GM19455 (cell line): ENCODE measurements at regions not wholly inside any gene's neighbourhood (a gene's known extent, or its start where the extent isn't known, plus 50 kb on each side); places are given as distances from the start of the nearest gene placed in this dataset.

Experiments
- ATAC-seq: cut with Tn5 transposase; IDR thresholded peaks from one replicate; pipeline ENCODE4 v1.9.1; 2021; ENCODE audit not compliant: unreplicated experiment

GRCh38 chr17:79404136-79404911 is 206.5 kb downstream of the RBFOX3 start:
- ATAC-seq: no peak

DNA sequence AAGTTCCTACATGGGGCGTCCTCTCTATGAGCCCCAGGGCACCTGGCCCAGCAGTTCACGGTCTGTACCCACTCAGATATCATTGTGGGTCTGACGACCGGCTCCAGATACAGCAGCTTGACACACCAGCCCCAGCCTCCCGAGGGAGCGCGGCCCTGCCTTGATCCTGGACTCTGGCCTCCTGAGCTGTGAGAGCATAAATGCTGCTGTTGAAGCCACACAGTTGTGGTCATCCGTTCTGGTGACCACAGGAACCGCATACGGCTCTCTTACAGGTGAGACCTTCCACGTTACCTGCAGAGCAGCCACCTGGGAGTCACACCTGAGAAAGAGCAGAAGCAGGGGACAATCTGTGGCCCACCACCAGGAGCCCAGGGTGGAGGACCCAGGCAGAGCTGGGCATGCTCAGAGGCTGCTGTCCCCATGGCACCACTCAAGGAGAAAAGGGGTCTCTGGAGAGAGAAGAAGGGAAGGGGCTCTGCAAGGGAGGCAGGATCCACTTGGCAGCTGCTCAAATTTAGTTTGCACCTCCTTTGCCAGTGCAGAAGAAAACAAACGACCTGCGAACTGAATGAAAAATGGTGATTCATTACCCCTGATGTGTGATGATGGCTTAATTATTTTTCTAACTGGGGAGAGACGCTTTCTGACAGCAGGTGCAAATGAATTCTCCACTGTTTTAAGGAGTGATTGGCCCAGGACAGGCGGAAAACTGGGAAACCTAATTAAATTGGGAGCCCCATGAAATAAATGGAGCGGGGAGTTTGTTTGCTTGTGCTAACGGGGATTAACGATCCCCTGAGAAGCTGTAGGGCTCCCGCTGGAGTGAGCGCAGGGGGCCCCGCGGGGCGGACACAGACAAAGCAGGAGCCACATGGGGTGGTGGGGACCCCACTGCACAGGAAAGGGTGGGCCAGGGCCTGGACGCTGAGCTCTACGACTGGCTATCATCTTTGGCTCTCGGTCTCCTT is 208.9 kb downstream of the RBFOX3 start:
- no peak for ATAC-seq

GRCh38 chr17:79400989-79401703 is 209.7 kb downstream of the RBFOX3 start:
- ATAC-seq: no peak

- no peak for ATAC-seq
Observed at GRCh38 chr17:79399610-79400144, 211.2 kb downstream of the RBFOX3 start.

DNA sequence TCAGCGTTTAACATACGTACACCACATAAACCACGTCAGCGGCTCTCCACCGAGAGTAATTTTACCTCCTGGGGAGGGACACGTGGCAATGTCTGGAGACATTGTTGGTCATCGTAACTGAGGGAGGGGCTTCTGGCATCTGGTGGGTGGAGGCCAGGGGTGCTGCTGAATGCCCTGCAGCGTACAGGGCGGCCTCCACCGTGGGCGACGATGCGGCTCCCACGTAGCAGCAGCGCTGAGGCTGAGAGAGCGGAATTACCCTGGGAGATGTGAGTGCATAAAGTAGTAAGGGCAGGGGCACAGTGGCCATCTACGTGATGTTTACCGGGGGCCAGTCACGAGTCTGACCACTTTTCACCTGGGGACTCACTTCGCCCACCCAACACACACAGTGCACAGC is 212.4 kb downstream of the RBFOX3 start:
- no peak for ATAC-seq

- no peak for ATAC-seq
Observed at GRCh38 chr17:79396696-79397095, 214.2 kb downstream of the RBFOX3 start.

- ATAC-seq: no peak
Observed at GRCh38 chr17:79395545-79395944, 215.3 kb downstream of the RBFOX3 start.

GRCh38 chr17:79395066-79395465 is 215.8 kb downstream of the RBFOX3 start:
- no peak for ATAC-seq

- no peak for ATAC-seq
Observed at GRCh38 chr17:79393358-79394052, 217.3 kb downstream of the RBFOX3 start.

- no peak for ATAC-seq
Observed at GRCh38 chr17:79392598-79392997, 218.3 kb downstream of the RBFOX3 start.

DNA sequence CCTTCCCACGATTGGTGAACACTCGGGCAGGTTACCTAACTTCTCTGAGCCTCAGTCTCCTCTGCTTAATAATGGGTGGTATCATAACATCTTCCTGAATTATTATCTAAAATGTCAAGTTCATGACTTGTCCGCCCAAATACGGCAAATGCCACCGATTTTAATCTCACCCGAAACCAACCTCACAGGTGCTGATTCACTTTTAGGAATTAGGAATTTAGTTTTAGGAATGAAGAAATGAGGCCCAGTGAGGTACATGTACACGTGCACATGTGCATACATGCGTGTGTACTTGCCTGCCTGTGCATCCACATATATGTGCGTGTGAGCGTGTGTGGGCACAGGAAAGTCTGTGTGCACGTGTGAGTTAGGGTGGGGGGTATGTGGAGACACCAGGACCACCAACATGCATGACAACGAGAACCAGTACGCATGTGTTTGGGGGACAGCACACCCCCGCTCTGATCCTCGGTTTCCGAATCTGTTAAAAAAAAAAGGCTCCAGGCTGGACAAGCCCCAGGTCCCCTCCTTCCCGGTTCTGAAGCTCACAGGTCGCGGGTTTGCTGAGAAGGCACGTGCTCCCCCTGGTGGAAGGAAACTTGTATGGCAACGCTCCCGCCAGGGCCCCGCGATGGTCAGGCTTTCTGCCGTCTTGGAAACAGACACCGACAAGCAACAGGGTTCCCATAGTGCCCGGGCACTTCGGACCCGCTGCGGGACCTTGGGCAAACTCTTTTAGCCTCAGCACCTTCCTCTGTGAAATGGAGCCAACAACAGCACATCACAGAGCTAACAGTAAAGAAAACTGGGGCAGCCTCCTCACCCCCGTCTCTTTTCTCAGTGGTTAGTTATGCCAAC is 219.2 kb downstream of the RBFOX3 start:
- ATAC-seq: no peak

DNA sequence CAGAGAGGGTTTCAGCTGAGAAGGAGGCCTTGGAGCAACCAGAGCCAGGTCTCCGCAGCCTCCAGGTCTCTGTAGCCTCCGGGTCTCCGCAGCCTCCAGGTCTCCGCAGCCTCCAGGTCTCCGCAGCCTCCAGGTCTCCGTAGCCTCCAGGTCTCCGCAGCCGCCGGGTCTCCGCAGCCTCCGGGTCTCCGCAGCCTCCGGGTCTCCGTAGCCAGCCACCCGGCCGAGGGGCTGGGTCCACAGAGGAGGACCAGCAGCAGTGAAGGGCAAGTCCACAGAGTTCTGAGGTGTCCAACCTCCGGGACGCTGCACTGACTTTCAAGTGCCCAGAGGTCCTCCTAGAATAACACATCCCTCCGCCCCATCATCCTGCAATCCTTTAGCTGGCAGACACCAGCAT is 221.0 kb downstream of the RBFOX3 start:
- ATAC-seq: no peak

GRCh38 chr17:79388556-79389295 is 222.1 kb downstream of the RBFOX3 start:
- no peak for ATAC-seq

- ATAC-seq: no peak
Observed at GRCh38 chr17:79387783-79388182, 223.1 kb downstream of the RBFOX3 start.

DNA sequence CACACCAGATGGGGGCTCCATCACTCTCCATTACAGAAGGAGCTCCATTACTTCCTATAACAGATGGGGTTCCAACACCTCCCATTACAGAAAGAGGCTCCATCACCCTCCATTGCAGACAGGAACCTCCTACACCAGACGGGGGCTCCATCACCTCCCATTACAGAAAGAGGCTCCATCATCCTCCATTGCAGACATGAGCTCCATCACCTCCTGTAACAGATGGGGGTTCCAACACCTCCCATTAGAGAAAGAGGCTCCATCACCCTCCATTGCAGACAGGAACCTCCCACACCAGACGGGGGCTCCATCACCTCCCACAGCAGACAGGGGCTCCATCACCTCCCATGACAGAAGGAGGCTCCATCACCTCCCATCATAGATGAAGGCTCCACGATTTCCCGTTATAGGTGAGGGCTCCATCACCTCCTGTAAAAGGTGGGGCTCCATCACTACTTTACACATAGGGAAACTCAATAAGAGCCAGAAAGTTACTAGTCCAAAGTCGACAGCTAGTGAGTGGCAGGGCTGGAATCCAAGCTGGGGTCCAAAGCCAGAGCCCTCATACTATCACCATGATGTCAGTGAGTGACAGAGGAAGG is 224.8 kb downstream of the RBFOX3 start:
- no peak for ATAC-seq

GRCh38 chr17:79382313-79382712 is 228.5 kb downstream of the RBFOX3 start:
- no peak for ATAC-seq

GRCh38 chr17:79379700-79380445 is 231.0 kb downstream of the RBFOX3 start:
- no peak for ATAC-seq
